H1 (cell line): ENCODE measurements at regions not wholly inside any gene's neighbourhood (a gene's known extent, or its start where the extent isn't known, plus 50 kb on each side); places are given as distances from the start of the nearest gene placed in this dataset.

Experiments
- TF ChIP-seq, protein P1 (sequence below): IDR thresholded peaks from 2 replicates; pipeline ENCODE4 v1.6.1; 2012; ENCODE audit warnings: inconsistent platforms

DNA sequence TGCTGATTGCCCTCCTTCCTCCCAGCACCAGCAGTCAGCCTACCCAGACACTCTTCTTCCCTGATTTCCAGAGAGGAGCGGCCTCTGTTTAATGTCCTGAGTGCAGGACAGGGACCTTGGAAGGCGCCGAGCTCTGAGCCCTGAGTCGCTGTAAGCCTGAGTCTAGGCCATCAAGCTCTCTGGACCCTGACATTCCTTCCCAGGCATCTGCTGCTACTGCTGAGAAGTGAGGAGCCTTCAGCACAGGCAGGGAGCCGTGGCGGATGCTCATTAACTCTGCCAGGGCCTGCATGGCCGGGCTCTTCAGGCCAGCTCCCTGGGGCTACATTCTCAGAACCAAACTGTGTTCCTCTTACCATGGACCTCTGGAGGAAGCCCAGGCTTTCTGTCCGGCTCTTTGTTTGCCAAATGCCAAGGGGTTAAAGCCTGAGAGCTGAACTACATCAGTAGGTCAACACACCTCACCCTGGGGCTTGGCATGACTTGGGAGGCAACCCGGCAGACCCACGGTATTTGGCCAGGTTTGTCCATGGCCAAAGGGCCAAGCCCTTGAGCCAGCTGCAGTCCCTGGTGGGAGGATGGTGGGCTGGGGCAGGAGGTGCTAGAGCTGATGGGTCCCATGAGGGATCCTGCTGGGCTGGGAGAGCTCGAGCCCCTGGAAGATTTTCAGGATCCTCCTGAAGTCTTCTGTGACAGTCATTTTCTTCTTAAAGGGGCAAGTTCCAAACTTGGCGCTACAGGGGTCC, 721.4 kb downstream of the BRD1 start (continued):
- TF ChIP-seq, protein P1, sequence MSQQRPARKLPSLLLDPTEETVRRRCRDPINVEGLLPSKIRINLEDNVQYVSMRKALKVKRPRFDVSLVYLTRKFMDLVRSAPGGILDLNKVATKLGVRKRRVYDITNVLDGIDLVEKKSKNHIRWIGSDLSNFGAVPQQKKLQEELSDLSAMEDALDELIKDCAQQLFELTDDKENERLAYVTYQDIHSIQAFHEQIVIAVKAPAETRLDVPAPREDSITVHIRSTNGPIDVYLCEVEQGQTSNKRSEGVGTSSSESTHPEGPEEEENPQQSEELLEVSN: no peak
